IMR-90 (cell line): ENCODE measurements at regions not wholly inside any gene's neighbourhood (a gene's known extent, or its start where the extent isn't known, plus 50 kb on each side); places are given as distances from the start of the nearest gene placed in this dataset.

Source experiments
- CTCF ChIP-seq: conservative IDR thresholded peaks from 2 replicates; pipeline ENCODE4 v1.5.1; 2012; ENCODE audit warnings: mild to moderate bottlenecking, low read depth, low read length, improper control_type of control experiment
- POLR2A ChIP-seq: IDR thresholded peaks from 2 replicates; pipeline ENCODE4 v1.6.1; 2012; ENCODE audit warnings: mild to moderate bottlenecking, low read depth, low read length
- RCOR1 ChIP-seq: IDR thresholded peaks from 2 replicates; pipeline ENCODE4 v1.6.1; 2012; ENCODE audit warnings: mild to moderate bottlenecking, low read length, improper control_type of control experiment; ENCODE audit not compliant: insufficient replicate concordance
- SMC3 ChIP-seq: fragments of 150-350 bp; IDR thresholded peaks from 2 replicates; pipeline ENCODE4 v1.6.1; 2016; ENCODE audit warnings: low read depth, mild to moderate bottlenecking, antibody characterized with exemption, low read length, moderate library complexity
- TF ChIP-seq, protein P1 (sequence below): fragments of 150-350 bp; IDR thresholded peaks from 2 replicates; pipeline ENCODE4 v1.6.1; 2017; ENCODE audit warnings: mild to moderate bottlenecking, antibody characterized with exemption, low read length, low read depth

DNA sequence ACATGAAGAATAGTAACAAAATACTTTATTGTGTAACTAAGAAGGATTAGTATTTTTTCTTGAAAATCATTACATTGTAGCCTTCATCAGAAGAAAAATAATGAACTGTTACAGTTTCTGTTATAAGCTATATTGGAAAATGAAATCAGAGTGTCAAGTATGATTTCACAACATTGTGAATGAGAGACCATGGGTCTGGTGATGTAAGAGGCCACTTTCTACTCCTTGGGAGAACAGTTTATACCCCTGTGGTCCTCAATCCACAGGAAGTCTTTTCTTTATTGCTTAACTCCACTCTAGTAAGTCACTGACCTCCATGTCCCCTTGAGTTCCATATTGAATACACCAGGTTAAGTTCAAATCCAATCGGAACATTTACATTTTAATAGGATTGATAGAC lies 218.7 kb upstream of the FERMT1 start:
- TF ChIP-seq CTCF (no peak), RCOR1 (no peak), SMC3 (no peak), POLR2A (no peak)
- TF ChIP-seq, protein P1, sequence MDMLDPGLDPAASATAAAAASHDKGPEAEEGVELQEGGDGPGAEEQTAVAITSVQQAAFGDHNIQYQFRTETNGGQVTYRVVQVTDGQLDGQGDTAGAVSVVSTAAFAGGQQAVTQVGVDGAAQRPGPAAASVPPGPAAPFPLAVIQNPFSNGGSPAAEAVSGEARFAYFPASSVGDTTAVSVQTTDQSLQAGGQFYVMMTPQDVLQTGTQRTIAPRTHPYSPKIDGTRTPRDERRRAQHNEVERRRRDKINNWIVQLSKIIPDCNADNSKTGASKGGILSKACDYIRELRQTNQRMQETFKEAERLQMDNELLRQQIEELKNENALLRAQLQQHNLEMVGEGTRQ, result no peak
